Esophagus muscularis mucosa (tissue), 4 donors: ENCODE measurements at regions not wholly inside any gene's neighbourhood (a gene's known extent, or its start where the extent isn't known, plus 50 kb on each side); places are given as distances from the start of the nearest gene placed in this dataset.

Source experiments
- EP300 ChIP-seq: sonication (generic); formaldehyde crosslinking; IDR thresholded peaks from one replicate; pipeline ENCODE4 v1.6.1; 2017; ENCODE audit warnings: antibody characterized with exemption
- POLR2A ChIP-seq: fragments of 450-650 bp; IDR thresholded peaks from one replicate; pipeline ENCODE4 v1.6.1; 2017; ENCODE audit warnings: antibody characterized with exemption, moderate library complexity, mild to moderate bottlenecking, low read depth
- POLR2AphosphoS5 ChIP-seq, 2 donors: sonication (generic); formaldehyde crosslinking; IDR thresholded peaks; one replicate each; pipeline ENCODE4 v1.6.1; 2017; ENCODE audit warnings: antibody characterized with exemption in 2 of 2
- TF ChIP-seq, protein P1 (sequence below), 3 experiments: fragments of 200-600 bp in 2 of 3; fragments of 450-650 bp in 1 of 3; sonication (generic) in 2 of 3; IDR thresholded peaks; one replicate each; pipeline ENCODE4 v1.5.1; 2017 to 2019; ENCODE audit warnings: antibody characterized with exemption in 3 of 3, mild to moderate bottlenecking in 2 of 3, moderate library complexity in 1 of 3

DNA sequence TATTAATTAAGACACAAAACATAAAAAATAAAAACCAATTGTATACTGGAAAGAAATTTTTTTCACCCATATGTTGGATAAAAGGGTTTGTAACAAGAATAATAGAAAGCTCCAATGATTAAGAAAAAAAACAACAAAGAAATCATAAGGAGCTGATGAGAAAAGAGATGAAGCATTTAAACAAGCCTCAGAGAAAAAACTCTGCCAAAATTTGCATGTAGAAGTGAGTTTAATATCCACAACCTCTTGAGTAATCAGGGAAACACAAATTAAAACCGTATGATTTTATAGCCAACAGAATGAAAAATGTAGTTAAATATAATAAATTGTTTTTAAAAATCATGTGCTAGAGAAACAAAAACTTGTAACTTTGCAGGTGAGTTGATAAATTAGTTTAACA is 192.9 kb downstream of the BCHE start:
- TF ChIP-seq, protein P1, sequence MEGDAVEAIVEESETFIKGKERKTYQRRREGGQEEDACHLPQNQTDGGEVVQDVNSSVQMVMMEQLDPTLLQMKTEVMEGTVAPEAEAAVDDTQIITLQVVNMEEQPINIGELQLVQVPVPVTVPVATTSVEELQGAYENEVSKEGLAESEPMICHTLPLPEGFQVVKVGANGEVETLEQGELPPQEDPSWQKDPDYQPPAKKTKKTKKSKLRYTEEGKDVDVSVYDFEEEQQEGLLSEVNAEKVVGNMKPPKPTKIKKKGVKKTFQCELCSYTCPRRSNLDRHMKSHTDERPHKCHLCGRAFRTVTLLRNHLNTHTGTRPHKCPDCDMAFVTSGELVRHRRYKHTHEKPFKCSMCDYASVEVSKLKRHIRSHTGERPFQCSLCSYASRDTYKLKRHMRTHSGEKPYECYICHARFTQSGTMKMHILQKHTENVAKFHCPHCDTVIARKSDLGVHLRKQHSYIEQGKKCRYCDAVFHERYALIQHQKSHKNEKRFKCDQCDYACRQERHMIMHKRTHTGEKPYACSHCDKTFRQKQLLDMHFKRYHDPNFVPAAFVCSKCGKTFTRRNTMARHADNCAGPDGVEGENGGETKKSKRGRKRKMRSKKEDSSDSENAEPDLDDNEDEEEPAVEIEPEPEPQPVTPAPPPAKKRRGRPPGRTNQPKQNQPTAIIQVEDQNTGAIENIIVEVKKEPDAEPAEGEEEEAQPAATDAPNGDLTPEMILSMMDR (IDR thresholded peaks at IDR 0.05), result no peak
- TF ChIP-seq POLR2A (no peak), POLR2AphosphoS5 (IDR thresholded peaks at IDR 0.05) (no peak), EP300 (no peak)
